ENCODE measurements at regions not wholly inside any gene's neighbourhood (a gene's known extent, or its start where the extent isn't known, plus 50 kb on each side); places are given as distances from the start of the nearest gene placed in this dataset.

DNA sequence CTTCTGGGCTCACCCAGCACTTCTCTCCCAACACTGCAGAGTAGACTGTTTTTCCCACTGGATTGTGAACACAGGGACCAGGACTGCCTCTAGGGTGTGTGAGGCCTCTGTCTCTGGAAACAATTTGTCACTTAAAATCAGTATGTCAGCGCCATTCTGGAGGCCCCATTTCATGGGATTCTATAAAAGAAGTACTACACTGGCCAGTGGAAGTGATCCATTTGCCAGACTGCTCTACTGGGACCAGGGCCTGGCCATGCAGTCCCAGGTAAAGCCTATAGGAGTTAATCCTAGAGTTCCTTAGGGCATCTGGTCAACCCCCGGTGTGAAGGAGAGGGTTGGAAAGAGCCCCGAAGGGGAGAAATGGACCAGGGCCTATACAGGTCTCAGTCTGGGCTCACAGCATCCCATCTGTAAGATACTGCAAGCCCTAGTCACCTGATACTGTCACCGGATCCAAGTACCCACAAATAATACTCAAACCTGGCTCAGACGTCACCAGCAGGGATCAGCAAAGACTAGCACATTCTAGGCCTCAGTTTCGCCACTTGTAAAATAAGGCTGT is 245.0 kb downstream of the FOXD2 start:
- TF ChIP-seq POLR2A (IDR thresholded peaks at IDR 0.05; ENCODE audit: low read depth, low read length): no peak
- TF ChIP-seq POLR2AphosphoS5 (IDR thresholded peaks at IDR 0.05; ENCODE audit: low read depth, low read length): no peak
- no peak for TF ChIP-seq TAF1 (IDR thresholded peaks at IDR 0.05; ENCODE audit: borderline replicate concordance, low read depth, low read length)
